ENCODE measurements at regions not wholly inside any gene's neighbourhood (a gene's known extent, or its start where the extent isn't known, plus 50 kb on each side); places are given as distances from the start of the nearest gene placed in this dataset.

- H3K27ac ChIP-seq: no peak overlapping the region
- H3K4me2 ChIP-seq: no peak overlapping the region
- H4K20me1 ChIP-seq (ENCODE audit: insufficient read depth): no peaks in the 10 kb centered on the region
- TF ChIP-seq CTCF (conservative IDR thresholded peaks at IDR 0.05; ENCODE audit: low read depth, low read length): no peak
- no peak overlapping the region for H3K9ac ChIP-seq
- H3K4me3 ChIP-seq (IDR thresholded peaks at IDR 0.05; ENCODE audit: insufficient read depth, low read depth, low read length): no peak overlapping the region
- no peak overlapping the region for H2AFZ ChIP-seq (ENCODE audit: low read depth)
- H3K36me3 ChIP-seq (ENCODE audit: insufficient read depth): no peaks in the 10 kb centered on the region
- no peaks in the 10 kb centered on the region for H3K79me2 ChIP-seq (ENCODE audit: insufficient read depth, low read depth)
- H3K4me1 ChIP-seq (ENCODE audit: low read depth, poor library complexity, severe bottlenecking): no peaks in the 10 kb centered on the region
- H3K27me3 ChIP-seq (ENCODE audit: insufficient read depth, low read depth): no peaks in the 10 kb centered on the region
Measured at GRCh38 chr3:124281453-124282316, 289.8 kb upstream of the ROPN1 start.

GRCh38 chr3:124282751-124283651 is 291.1 kb upstream of the ROPN1 start:
- Histone ChIP-seq H3K27me3 (ENCODE audit: insufficient read depth, low read depth) (no peaks in the 10 kb centered on the region), H4K20me1 (ENCODE audit: insufficient read depth) (no peaks in the 10 kb centered on the region), H3K9ac (no peak overlapping the region), H3K4me1 (ENCODE audit: low read depth, poor library complexity, severe bottlenecking) (no peaks in the 10 kb centered on the region), H3K36me3 (ENCODE audit: insufficient read depth) (no peaks in the 10 kb centered on the region), H3K27ac (no peak overlapping the region), H3K4me2 (no peak overlapping the region), H2AFZ (ENCODE audit: low read depth) (no peak overlapping the region), H3K4me3 (IDR thresholded peaks at IDR 0.05; ENCODE audit: insufficient read depth, low read depth, low read length) (no peak overlapping the region), H3K79me2 (ENCODE audit: insufficient read depth, low read depth) (no peaks in the 10 kb centered on the region)
- no peak for TF ChIP-seq CTCF (conservative IDR thresholded peaks at IDR 0.05; ENCODE audit: low read depth, low read length)

- no peak overlapping the region for H3K27ac ChIP-seq
- no peak for TF ChIP-seq CTCF (conservative IDR thresholded peaks at IDR 0.05; ENCODE audit: low read depth, low read length)
- no peak overlapping the region for H3K4me2 ChIP-seq
- H3K79me2 ChIP-seq (ENCODE audit: insufficient read depth, low read depth): no peaks in the 10 kb centered on the region
- H3K4me1 ChIP-seq (ENCODE audit: low read depth, poor library complexity, severe bottlenecking): no peaks in the 10 kb centered on the region
- H2AFZ ChIP-seq (ENCODE audit: low read depth): no peak overlapping the region
- H3K27me3 ChIP-seq (ENCODE audit: insufficient read depth, low read depth): no peaks in the 10 kb centered on the region
- no peak overlapping the region for H3K4me3 ChIP-seq (IDR thresholded peaks at IDR 0.05; ENCODE audit: insufficient read depth, low read depth, low read length)
- H3K9ac ChIP-seq: no peak overlapping the region
- no peaks in the 10 kb centered on the region for H3K36me3 ChIP-seq (ENCODE audit: insufficient read depth)
- H4K20me1 ChIP-seq (ENCODE audit: insufficient read depth): no peaks in the 10 kb centered on the region
Measured at GRCh38 chr3:124283652-124284023, 291.7 kb upstream of the ROPN1 start.

- no peaks in the 10 kb centered on the region for H3K27me3 ChIP-seq (ENCODE audit: insufficient read depth, low read depth)
- no peaks in the 10 kb centered on the region for H4K20me1 ChIP-seq (ENCODE audit: insufficient read depth)
- H3K4me3 ChIP-seq (IDR thresholded peaks at IDR 0.05; ENCODE audit: insufficient read depth, low read depth, low read length): no peak overlapping the region
- no peak overlapping the region for H3K4me2 ChIP-seq
- H3K4me1 ChIP-seq (ENCODE audit: low read depth, poor library complexity, severe bottlenecking): no peaks in the 10 kb centered on the region
- H2AFZ ChIP-seq (ENCODE audit: low read depth): no peak overlapping the region
- no peaks in the 10 kb centered on the region for H3K79me2 ChIP-seq (ENCODE audit: insufficient read depth, low read depth)
- TF ChIP-seq CTCF (conservative IDR thresholded peaks at IDR 0.05; ENCODE audit: low read depth, low read length): no peak
- H3K27ac ChIP-seq: no peak overlapping the region
- no peaks in the 10 kb centered on the region for H3K36me3 ChIP-seq (ENCODE audit: insufficient read depth)
- H3K9ac ChIP-seq: no peak overlapping the region
Measured at GRCh38 chr3:124288996-124289395, 297.1 kb upstream of the ROPN1 start.

All from KMS-11 (cell line).